MG63 (cell line): ENCODE measurements at regions not wholly inside any gene's neighbourhood (a gene's known extent, or its start where the extent isn't known, plus 50 kb on each side); places are given as distances from the start of the nearest gene placed in this dataset.

Source experiments
- DNase-seq: peaks from one replicate; pipeline ENCODE4 v3.0.0-alpha.2; 2020
- H3K27me3 ChIP-seq: fragments of 250-450 bp; sonication (Bioruptor Pico); 2 replicates; pipeline ENCODE4 v1.5.1; 2020; ENCODE audit warnings: mild to moderate bottlenecking, moderate library complexity
- H3K36me3 ChIP-seq: fragments of 250-450 bp; sonication (Bioruptor Pico); 2 replicates; pipeline ENCODE4 v1.5.1; 2020; ENCODE audit warnings: mild to moderate bottlenecking, moderate library complexity
- H3K4me3 ChIP-seq: fragments of 250-450 bp; sonication (Bioruptor Pico); 2 replicates; pipeline ENCODE4 v1.5.1; 2020; ENCODE audit warnings: mild to moderate bottlenecking, moderate library complexity
- H3K9me3 ChIP-seq: fragments of 250-450 bp; sonication (Bioruptor Pico); 2 replicates; pipeline ENCODE4 v1.5.1; 2020; ENCODE audit warnings: mild to moderate bottlenecking, moderate library complexity

- Histone ChIP-seq H3K27me3 (no peaks in the 10 kb centered on the region), H3K36me3 (no peaks in the 10 kb centered on the region), H3K4me3 (no peak overlapping the region), H3K9me3 (no peaks in the 10 kb centered on the region)
- DNase-seq = no peak
These were observed 884.2 kb downstream of the GLUD2 start for GRCh38 chrX:121931567-121931966.

GRCh38 chrX:121932688-121933087 lies 885.3 kb downstream of the GLUD2 start:
- no peak for DNase-seq
- H3K36me3 ChIP-seq = no peaks in the 10 kb centered on the region
- H3K9me3 ChIP-seq = no peaks in the 10 kb centered on the region
- H3K27me3 ChIP-seq = no peaks in the 10 kb centered on the region
- H3K4me3 ChIP-seq = no peak overlapping the region

GRCh38 chrX:121949041-121949760 lies 901.8 kb downstream of the GLUD2 start:
- Histone ChIP-seq H3K4me3 (no peak overlapping the region), H3K36me3 (no peaks in the 10 kb centered on the region), H3K9me3 (no peaks in the 10 kb centered on the region), H3K27me3 (no peaks in the 10 kb centered on the region)
- no peak for DNase-seq

GRCh38 chrX:121958886-121959285 lies 911.5 kb downstream of the GLUD2 start:
- no peaks in the 10 kb centered on the region for H3K9me3 ChIP-seq
- H3K4me3 ChIP-seq = no peak overlapping the region
- H3K27me3 ChIP-seq = no peaks in the 10 kb centered on the region
- DNase-seq = no peak
- H3K36me3 ChIP-seq = no peaks in the 10 kb centered on the region

GRCh38 chrX:121975671-121976070 lies 928.3 kb downstream of the GLUD2 start:
- H3K4me3 ChIP-seq = no peak overlapping the region
- H3K9me3 ChIP-seq = no peaks in the 10 kb centered on the region
- H3K36me3 ChIP-seq = no peaks in the 10 kb centered on the region
- H3K27me3 ChIP-seq = no peaks in the 10 kb centered on the region
- no peak for DNase-seq

- no peaks in the 10 kb centered on the region for H3K36me3 ChIP-seq
- no peaks in the 10 kb centered on the region for H3K9me3 ChIP-seq
- H3K4me3 ChIP-seq = no peak overlapping the region
- no peak for DNase-seq
- no peaks in the 10 kb centered on the region for H3K27me3 ChIP-seq
These were observed 939.8 kb downstream of the GLUD2 start for GRCh38 chrX:121987163-121987562.

GRCh38 chrX:121987835-121988234 lies 940.4 kb downstream of the GLUD2 start:
- H3K4me3 ChIP-seq = no peak overlapping the region
- H3K27me3 ChIP-seq = no peaks in the 10 kb centered on the region
- H3K36me3 ChIP-seq = no peaks in the 10 kb centered on the region
- H3K9me3 ChIP-seq = no peaks in the 10 kb centered on the region
- no peak for DNase-seq

- no peak for DNase-seq
- Histone ChIP-seq H3K27me3 (no peaks in the 10 kb centered on the region), H3K36me3 (no peaks in the 10 kb centered on the region), H3K9me3 (no peaks in the 10 kb centered on the region), H3K4me3 (no peak overlapping the region)
These were observed 956.7 kb downstream of the GLUD2 start for GRCh38 chrX:122004127-122004526.

GRCh38 chrX:122026665-122027064 lies 979.3 kb downstream of the GLUD2 start:
- DNase-seq = no peak
- Histone ChIP-seq H3K9me3 (no peaks in the 10 kb centered on the region), H3K36me3 (no peaks in the 10 kb centered on the region), H3K27me3 (no peaks in the 10 kb centered on the region), H3K4me3 (no peak overlapping the region)

GRCh38 chrX:122046226-122046625 lies 998.8 kb downstream of the GLUD2 start:
- Histone ChIP-seq H3K4me3 (no peak overlapping the region), H3K36me3 (no peaks in the 10 kb centered on the region), H3K9me3 (no peaks in the 10 kb centered on the region), H3K27me3 (no peaks in the 10 kb centered on the region)
- DNase-seq = no peak

GRCh38 chrX:122046815-122047214 lies 999.4 kb downstream of the GLUD2 start:
- DNase-seq = no peak
- Histone ChIP-seq H3K4me3 (no peak overlapping the region), H3K9me3 (no peaks in the 10 kb centered on the region), H3K36me3 (no peaks in the 10 kb centered on the region), H3K27me3 (no peaks in the 10 kb centered on the region)

- Histone ChIP-seq H3K9me3 (no peaks in the 10 kb centered on the region), H3K4me3 (no peak overlapping the region), H3K27me3 (no peaks in the 10 kb centered on the region), H3K36me3 (no peaks in the 10 kb centered on the region)
- DNase-seq = no peak
These were observed 999.9 kb downstream of the GLUD2 start for GRCh38 chrX:122047261-122047660.

- Histone ChIP-seq H3K36me3 (no peaks in the 10 kb centered on the region), H3K27me3 (no peaks in the 10 kb centered on the region), H3K9me3 (no peaks in the 10 kb centered on the region), H3K4me3 (no peak overlapping the region)
- no peak for DNase-seq
These were observed 1008.0 kb downstream of the GLUD2 start for GRCh38 chrX:122055460-122055859.

- Histone ChIP-seq H3K4me3 (no peak overlapping the region), H3K36me3 (no peaks in the 10 kb centered on the region), H3K9me3 (no peaks in the 10 kb centered on the region), H3K27me3 (no peaks in the 10 kb centered on the region)
- no peak for DNase-seq
These were observed 1008.7 kb downstream of the GLUD2 start for GRCh38 chrX:122055979-122056715.

GRCh38 chrX:122076241-122076640 lies 1028.8 kb downstream of the GLUD2 start:
- Histone ChIP-seq H3K9me3 (no peaks in the 10 kb centered on the region), H3K4me3 (no peak overlapping the region), H3K36me3 (no peaks in the 10 kb centered on the region), H3K27me3 (no peaks in the 10 kb centered on the region)
- DNase-seq = no peak

- H3K27me3 ChIP-seq = no peaks in the 10 kb centered on the region
- H3K9me3 ChIP-seq = no peaks in the 10 kb centered on the region
- no peak for DNase-seq
- H3K36me3 ChIP-seq = no peaks in the 10 kb centered on the region
- H3K4me3 ChIP-seq = no peak overlapping the region
These were observed 1030.7 kb downstream of the GLUD2 start for GRCh38 chrX:122078079-122078478.

- no peak for DNase-seq
- Histone ChIP-seq H3K4me3 (no peak overlapping the region), H3K36me3 (no peaks in the 10 kb centered on the region), H3K27me3 (no peaks in the 10 kb centered on the region), H3K9me3 (no peaks in the 10 kb centered on the region)
These were observed 1039.9 kb downstream of the GLUD2 start for GRCh38 chrX:122087341-122087740.

GRCh38 chrX:122091571-122091970 lies 1044.2 kb downstream of the GLUD2 start:
- H3K9me3 ChIP-seq = no peaks in the 10 kb centered on the region
- DNase-seq = no peak
- no peak overlapping the region for H3K4me3 ChIP-seq
- H3K27me3 ChIP-seq = no peaks in the 10 kb centered on the region
- H3K36me3 ChIP-seq = no peaks in the 10 kb centered on the region
